ENCODE measurements at regions not wholly inside any gene's neighbourhood (a gene's known extent, or its start where the extent isn't known, plus 50 kb on each side); places are given as distances from the start of the nearest gene placed in this dataset.
"Not testable (repeated sequence)": the region's sequence is repeated elsewhere in the genome, so short reads cannot be mapped to it uniquely, and the experiment has no call there.

- no peaks in the 10 kb centered on the region for H3K9me3 ChIP-seq (ENCODE audit: low read length)
- H3K4me1 ChIP-seq (ENCODE audit: insufficient read depth, low read length), result no peaks in the 10 kb centered on the region
- H2AFZ ChIP-seq (ENCODE audit: low read depth, low read length), result no peak overlapping the region
- H3K27me3 ChIP-seq (ENCODE audit: insufficient read depth, low read length), result no peaks in the 10 kb centered on the region
- no peak overlapping the region for H3K4me3 ChIP-seq (ENCODE audit: low read length)
- H3K36me3 ChIP-seq (ENCODE audit: insufficient read depth, low read length), result no peaks in the 10 kb centered on the region
These were observed 891.1 kb downstream of the NXPH1 start for GRCh38 chr7:9324513-9324912.

GRCh38 chr7:9328296-9328695 lies 894.9 kb downstream of the NXPH1 start:
- Histone ChIP-seq H3K36me3 (ENCODE audit: insufficient read depth, low read length) (no peaks in the 10 kb centered on the region), H3K4me3 (ENCODE audit: low read length) (no peak overlapping the region), H3K9me3 (ENCODE audit: low read length) (no peaks in the 10 kb centered on the region), H2AFZ (ENCODE audit: low read depth, low read length) (no peak overlapping the region), H3K4me1 (ENCODE audit: insufficient read depth, low read length) (no peaks in the 10 kb centered on the region), H3K27me3 (ENCODE audit: insufficient read depth, low read length) (no peaks in the 10 kb centered on the region)

GRCh38 chr7:9349625-9350024 lies 916.2 kb downstream of the NXPH1 start:
- Histone ChIP-seq H3K4me1 (ENCODE audit: insufficient read depth, low read length) (no peaks in the 10 kb centered on the region), H3K9me3 (ENCODE audit: low read length) (no peaks in the 10 kb centered on the region), H3K36me3 (ENCODE audit: insufficient read depth, low read length) (no peaks in the 10 kb centered on the region), H3K4me3 (ENCODE audit: low read length) (no peak overlapping the region), H2AFZ (ENCODE audit: low read depth, low read length) (no peak overlapping the region), H3K27me3 (ENCODE audit: insufficient read depth, low read length) (no peaks in the 10 kb centered on the region)

GRCh38 chr7:9391221-9391620 lies 957.8 kb downstream of the NXPH1 start:
- Histone ChIP-seq H3K27me3 (ENCODE audit: insufficient read depth, low read length) (no peaks in the 10 kb centered on the region), H3K4me1 (ENCODE audit: insufficient read depth, low read length) (no peaks in the 10 kb centered on the region), H3K36me3 (ENCODE audit: insufficient read depth, low read length) (no peaks in the 10 kb centered on the region), H3K9me3 (ENCODE audit: low read length) (no peaks in the 10 kb centered on the region), H3K4me3 (ENCODE audit: low read length) (no peak overlapping the region), H2AFZ (ENCODE audit: low read depth, low read length) (no peak overlapping the region)

- Histone ChIP-seq H2AFZ (ENCODE audit: low read depth, low read length) (no peak overlapping the region), H3K9me3 (ENCODE audit: low read length) (no peaks in the 10 kb centered on the region), H3K4me3 (ENCODE audit: low read length) (no peak overlapping the region)
These were observed 958.6 kb downstream of the NXPH1 start for GRCh38 chr7:9391984-9392383.

GRCh38 chr7:9404386-9404785 lies 971.0 kb downstream of the NXPH1 start:
- not testable (repeated sequence) for H3K27me3 ChIP-seq (ENCODE audit: insufficient read depth, low read length); H3K36me3 ChIP-seq (ENCODE audit: insufficient read depth, low read length); H3K4me1 ChIP-seq (ENCODE audit: insufficient read depth, low read length); H2AFZ ChIP-seq (ENCODE audit: low read depth, low read length); H3K9me3 ChIP-seq (ENCODE audit: low read length); H3K4me3 ChIP-seq (ENCODE audit: low read length)

More at GRCh38 chr7:9391984-9392383, 958.6 kb downstream of the NXPH1 start:
- Histone ChIP-seq H3K36me3 (ENCODE audit: insufficient read depth, low read length) (no peaks in the 10 kb centered on the region), H3K4me1 (ENCODE audit: insufficient read depth, low read length) (no peaks in the 10 kb centered on the region), H3K27me3 (ENCODE audit: insufficient read depth, low read length) (no peaks in the 10 kb centered on the region)

GRCh38 chr7:9407816-9408215 lies 974.4 kb downstream of the NXPH1 start:
- H3K36me3 ChIP-seq (ENCODE audit: insufficient read depth, low read length), result no peaks in the 10 kb centered on the region
- no peaks in the 10 kb centered on the region for H3K4me1 ChIP-seq (ENCODE audit: insufficient read depth, low read length)
- H3K9me3 ChIP-seq (ENCODE audit: low read length), result no peaks in the 10 kb centered on the region
- no peaks in the 10 kb centered on the region for H3K27me3 ChIP-seq (ENCODE audit: insufficient read depth, low read length)
- H3K4me3 ChIP-seq (ENCODE audit: low read length), result no peak overlapping the region
- H2AFZ ChIP-seq (ENCODE audit: low read depth, low read length), result no peak overlapping the region

GRCh38 chr7:9453521-9453920 lies 1020.1 kb downstream of the NXPH1 start:
- H3K4me1 ChIP-seq (ENCODE audit: insufficient read depth, low read length), result no peaks in the 10 kb centered on the region
- no peaks in the 10 kb centered on the region for H3K36me3 ChIP-seq (ENCODE audit: insufficient read depth, low read length)
- H3K27me3 ChIP-seq (ENCODE audit: insufficient read depth, low read length), result no peaks in the 10 kb centered on the region
- no peak overlapping the region for H3K4me3 ChIP-seq (ENCODE audit: low read length)
- no peak overlapping the region for H2AFZ ChIP-seq (ENCODE audit: low read depth, low read length)
- no peaks in the 10 kb centered on the region for H3K9me3 ChIP-seq (ENCODE audit: low read length)

GRCh38 chr7:9488555-9488954 lies 1055.1 kb downstream of the NXPH1 start:
- Histone ChIP-seq H3K36me3 (ENCODE audit: insufficient read depth, low read length) (no peaks in the 10 kb centered on the region), H3K4me1 (ENCODE audit: insufficient read depth, low read length) (no peaks in the 10 kb centered on the region), H2AFZ (ENCODE audit: low read depth, low read length) (no peak overlapping the region), H3K4me3 (ENCODE audit: low read length) (no peak overlapping the region), H3K9me3 (ENCODE audit: low read length) (no peaks in the 10 kb centered on the region), H3K27me3 (ENCODE audit: insufficient read depth, low read length) (no peaks in the 10 kb centered on the region)

GRCh38 chr7:9498303-9498702 lies 1064.9 kb downstream of the NXPH1 start:
- H3K9me3 ChIP-seq (ENCODE audit: low read length), result no peaks in the 10 kb centered on the region
- H3K4me1 ChIP-seq (ENCODE audit: insufficient read depth, low read length), result no peaks in the 10 kb centered on the region
- no peak overlapping the region for H3K4me3 ChIP-seq (ENCODE audit: low read length)
- H3K27me3 ChIP-seq (ENCODE audit: insufficient read depth, low read length), result no peaks in the 10 kb centered on the region
- H3K36me3 ChIP-seq (ENCODE audit: insufficient read depth, low read length), result no peaks in the 10 kb centered on the region
- H2AFZ ChIP-seq (ENCODE audit: low read depth, low read length), result no peak overlapping the region

GRCh38 chr7:9502269-9502668 lies 1068.9 kb downstream of the NXPH1 start:
- Histone ChIP-seq H3K9me3 (ENCODE audit: low read length) (no peaks in the 10 kb centered on the region), H2AFZ (ENCODE audit: low read depth, low read length) (no peak overlapping the region), H3K4me1 (ENCODE audit: insufficient read depth, low read length) (peaks cover under 1% of the 10 kb centered on the region), H3K27me3 (ENCODE audit: insufficient read depth, low read length) (no peaks in the 10 kb centered on the region), H3K36me3 (ENCODE audit: insufficient read depth, low read length) (no peaks in the 10 kb centered on the region), H3K4me3 (ENCODE audit: low read length) (no peak overlapping the region)

GRCh38 chr7:9504678-9505077 lies 1071.3 kb downstream of the NXPH1 start:
- Histone ChIP-seq H3K4me1 (ENCODE audit: insufficient read depth, low read length) (peaks cover 5% of the 10 kb centered on the region), H2AFZ (ENCODE audit: low read depth, low read length) (no peak overlapping the region), H3K4me3 (ENCODE audit: low read length) (no peak overlapping the region), H3K36me3 (ENCODE audit: insufficient read depth, low read length) (no peaks in the 10 kb centered on the region), H3K9me3 (ENCODE audit: low read length) (no peaks in the 10 kb centered on the region), H3K27me3 (ENCODE audit: insufficient read depth, low read length) (no peaks in the 10 kb centered on the region)

GRCh38 chr7:9505516-9505915 lies 1072.1 kb downstream of the NXPH1 start:
- no peaks in the 10 kb centered on the region for H3K9me3 ChIP-seq (ENCODE audit: low read length)
- no peaks in the 10 kb centered on the region for H3K27me3 ChIP-seq (ENCODE audit: insufficient read depth, low read length)
- no peaks in the 10 kb centered on the region for H3K36me3 ChIP-seq (ENCODE audit: insufficient read depth, low read length)
- no peak overlapping the region for H3K4me3 ChIP-seq (ENCODE audit: low read length)
- H2AFZ ChIP-seq (ENCODE audit: low read depth, low read length), result peak overlapping the region; percentile 32
- H3K4me1 ChIP-seq (ENCODE audit: insufficient read depth, low read length), result peaks cover 5% of the 10 kb centered on the region

GRCh38 chr7:9507290-9507689 lies 1073.9 kb downstream of the NXPH1 start:
- no peaks in the 10 kb centered on the region for H3K9me3 ChIP-seq (ENCODE audit: low read length)
- no peaks in the 10 kb centered on the region for H3K27me3 ChIP-seq (ENCODE audit: insufficient read depth, low read length)
- peaks cover 5% of the 10 kb centered on the region for H3K4me1 ChIP-seq (ENCODE audit: insufficient read depth, low read length)
- H2AFZ ChIP-seq (ENCODE audit: low read depth, low read length), result peak overlapping the region; percentile 65
- no peaks in the 10 kb centered on the region for H3K36me3 ChIP-seq (ENCODE audit: insufficient read depth, low read length)
- no peak overlapping the region for H3K4me3 ChIP-seq (ENCODE audit: low read length)

Data from neuron (in vitro differentiated cells).